ENCODE measurements at regions not wholly inside any gene's neighbourhood (a gene's known extent, or its start where the extent isn't known, plus 50 kb on each side); places are given as distances from the start of the nearest gene placed in this dataset.
"Not testable (repeated sequence)": the region's sequence is repeated elsewhere in the genome, so short reads cannot be mapped to it uniquely, and the experiment has no call there.

DNA sequence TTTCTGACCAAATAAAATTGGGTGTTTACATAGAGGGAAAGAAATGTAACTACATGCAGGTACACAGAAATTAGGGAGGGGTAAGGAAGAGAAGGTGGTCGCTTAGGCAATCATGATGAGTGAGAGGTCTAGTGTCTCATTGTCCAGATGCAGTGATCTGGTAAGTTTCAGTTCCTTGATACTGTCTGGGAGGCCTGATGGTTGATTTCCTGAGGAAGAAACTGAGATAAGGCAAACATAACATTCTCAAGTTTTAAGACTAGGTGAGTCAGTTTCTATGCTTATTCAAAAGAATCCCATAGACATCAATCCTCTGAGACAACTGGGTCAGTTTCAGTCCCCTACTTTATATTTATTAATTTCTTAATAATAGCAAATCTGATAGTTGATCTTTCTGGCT, 843.3 kb upstream of the CDH10 start:
- no peak overlapping the region for H3K27ac ChIP-seq
- in situ Hi-C loops (cut with MboI; ENCODE audit: low pct_unique_long_range_greater_than_20kb in 2 of 9, low sequenced_read_pairs in 9 of 9, unreplicated experiment in 9 of 9): no loop called here
- no peak for ATAC-seq (replicated peaks in 6 of 8)
- WGBS, 10 experiments: 0 to 100% (median 83%) methylated on average over 1 of the region's 1 CpG; no CpG with 5 or more reads in 3 of the 10 experiments
- H3K4me3 ChIP-seq: no peak overlapping the region
- no peaks in the 10 kb centered on the region for H3K4me1 ChIP-seq (replicated peaks in 1 of 2)

- H3K4me1 ChIP-seq (replicated peaks in 1 of 2): peaks cover 0 to 3% of the 10 kb centered on the region in 2 donors
- 32 to 100% (median 96%) methylated on average over 1 to 4 of the region's 4 CpGs for WGBS, 10 experiments
- ATAC-seq (replicated peaks in 6 of 8): no peak
- no peak overlapping the region for H3K4me3 ChIP-seq
- in situ Hi-C loops (cut with MboI; ENCODE audit: low pct_unique_long_range_greater_than_20kb in 2 of 9, low sequenced_read_pairs in 9 of 9, unreplicated experiment in 9 of 9): no loop called here
- H3K27ac ChIP-seq: no peak overlapping the region
These were observed 839.6 kb upstream of the CDH10 start for GRCh38 chr5:25484391-25484790.

DNA sequence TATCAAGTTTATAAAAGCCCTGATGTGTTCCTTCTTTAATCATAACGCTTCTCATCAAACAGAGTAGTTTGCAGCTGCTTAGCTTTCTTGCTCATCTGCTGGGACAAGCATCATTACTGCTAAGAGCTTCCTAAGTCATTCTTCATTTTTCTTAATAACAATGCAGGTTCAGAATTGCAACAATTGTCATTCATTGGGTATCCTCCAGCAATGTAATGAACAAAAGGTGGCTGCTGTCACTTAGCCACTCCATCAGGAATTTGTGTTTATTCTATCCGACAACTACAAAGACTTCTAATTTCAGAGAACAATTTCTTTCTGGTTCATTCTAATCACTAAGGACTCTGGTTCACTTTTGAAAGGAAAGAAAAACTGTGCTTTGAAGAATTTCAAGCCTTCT, 836.7 kb upstream of the CDH10 start:
- Histone ChIP-seq H3K4me1 (replicated peaks in 1 of 2) (peaks cover 0 to 3% of the 10 kb centered on the region in 2 donors), H3K27ac (no peak overlapping the region), H3K4me3 (no peak overlapping the region)
- WGBS, 10 experiments: 0 to 56% (median 11%) methylated on average over 1 to 2 of the region's 2 CpGs
- in situ Hi-C loops (cut with MboI; ENCODE audit: low pct_unique_long_range_greater_than_20kb in 2 of 9, low sequenced_read_pairs in 9 of 9, unreplicated experiment in 9 of 9): no loop called here
- ATAC-seq (replicated peaks in 6 of 8): peak in 5 of 8 experiments; percentile 43 to 80 (median 66)

GRCh38 chr5:25459082-25459481, 814.3 kb upstream of the CDH10 start:
- ATAC-seq (replicated peaks in 6 of 8): no peak
- H3K27ac ChIP-seq: no peak overlapping the region
- WGBS, 10 experiments: 55 to 100% (median 100%) methylated on average over 1 of the region's 1 CpG
- H3K4me1 ChIP-seq (replicated peaks in 1 of 2): no peaks in the 10 kb centered on the region
- H3K4me3 ChIP-seq: no peak overlapping the region
- in situ Hi-C loops (cut with MboI; ENCODE audit: low pct_unique_long_range_greater_than_20kb in 2 of 9, low sequenced_read_pairs in 9 of 9, unreplicated experiment in 9 of 9): no loop called here

- Histone ChIP-seq H3K4me1 (replicated peaks in 1 of 2) (no peaks in the 10 kb centered on the region), H3K4me3 (no peak overlapping the region), H3K27ac (no peak overlapping the region)
- WGBS, 10 experiments: 6 to 100% (median 86%) methylated on average over 1 to 2 of the region's 2 CpGs; no CpG with 5 or more reads in 1 of the 10 experiments
- in situ Hi-C loops (cut with MboI; ENCODE audit: low pct_unique_long_range_greater_than_20kb in 2 of 9, low sequenced_read_pairs in 9 of 9, unreplicated experiment in 9 of 9): no loop called here
- no peak for ATAC-seq (replicated peaks in 6 of 8)
These were observed 813.9 kb upstream of the CDH10 start for GRCh38 chr5:25458628-25459027.

GRCh38 chr5:25453500-25453899, 808.7 kb upstream of the CDH10 start:
- no peak for ATAC-seq (replicated peaks in 6 of 8)
- H3K4me3 ChIP-seq: no peak overlapping the region
- in situ Hi-C loops (cut with MboI; ENCODE audit: low pct_unique_long_range_greater_than_20kb in 2 of 9, low sequenced_read_pairs in 9 of 9, unreplicated experiment in 9 of 9): no loop called here
- H3K27ac ChIP-seq: no peak overlapping the region
- H3K4me1 ChIP-seq (replicated peaks in 1 of 2): peaks cover 0 to 3% of the 10 kb centered on the region in 2 donors

DNA sequence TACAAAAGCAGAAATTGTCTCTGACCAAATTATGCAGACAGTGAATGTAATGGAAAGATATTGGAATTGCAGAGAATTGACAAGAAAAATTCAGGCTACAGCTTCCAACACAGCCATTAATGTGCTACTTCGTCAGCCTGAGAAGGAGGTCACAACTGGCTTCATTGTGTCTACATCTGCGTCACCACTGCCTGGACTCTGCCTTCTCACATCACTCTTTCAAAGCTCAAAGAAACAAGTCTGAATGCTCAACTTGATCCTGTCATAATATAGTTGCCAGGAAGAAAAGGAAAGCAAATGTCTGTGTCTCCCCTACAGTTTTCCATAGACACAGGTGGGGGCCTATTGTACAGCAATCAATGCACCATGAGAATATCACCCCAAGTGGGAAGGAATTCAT, 806.5 kb upstream of the CDH10 start:
- H3K4me3 ChIP-seq: no peak overlapping the region
- no peak overlapping the region for H3K27ac ChIP-seq
- in situ Hi-C loops (cut with MboI; ENCODE audit: low pct_unique_long_range_greater_than_20kb in 2 of 9, low sequenced_read_pairs in 9 of 9, unreplicated experiment in 9 of 9): no loop called here
- peaks cover 6 to 10% of the 10 kb centered on the region in 2 donors for H3K4me1 ChIP-seq (replicated peaks in 1 of 2)
- WGBS, 10 experiments: 0 to 100% (median 50%) methylated on average over 1 to 2 of the region's 2 CpGs; no CpG with 5 or more reads in 2 of the 10 experiments
- peak in 1 of 8 experiments; percentile 59 for ATAC-seq (replicated peaks in 6 of 8)

GRCh38 chr5:25448646-25449045, 803.9 kb upstream of the CDH10 start:
- 59 to 86% (median 63%) methylated on average over 4 to 9 of the region's 10 CpGs; no CpG with 5 or more reads in 5 of the 10 experiments for WGBS, 10 experiments
- in situ Hi-C loops (cut with MboI; ENCODE audit: low pct_unique_long_range_greater_than_20kb in 2 of 9, low sequenced_read_pairs in 9 of 9, unreplicated experiment in 9 of 9): no loop called here
- peak overlapping the region in 1 of 2 donors; percentile 58 for H3K27ac ChIP-seq
- ATAC-seq (replicated peaks in 6 of 8): peak in 6 of 8 experiments; percentile 15 to 53 (median 28)
- peaks cover 6 to 16% of the 10 kb centered on the region in 2 donors for H3K4me1 ChIP-seq (replicated peaks in 1 of 2)
- H3K4me3 ChIP-seq: no peak overlapping the region

- Histone ChIP-seq H3K4me3 (no peak overlapping the region), H3K27ac (peak overlapping the region in 1 of 2 donors; percentile 58), H3K4me1 (replicated peaks in 1 of 2) (peaks cover 6 to 16% of the 10 kb centered on the region in 2 donors)
- 0 to 40% (median 13%) methylated on average over 1 to 6 of the region's 6 CpGs; no CpG with 5 or more reads in 2 of the 10 experiments for WGBS, 10 experiments
- in situ Hi-C loops (cut with MboI; ENCODE audit: low pct_unique_long_range_greater_than_20kb in 2 of 9, low sequenced_read_pairs in 9 of 9, unreplicated experiment in 9 of 9): no loop called here
- peak; percentile 39 to 94 (median 66) for ATAC-seq (replicated peaks in 6 of 8)
These were observed 803.4 kb upstream of the CDH10 start for GRCh38 chr5:25448190-25448621.

DNA sequence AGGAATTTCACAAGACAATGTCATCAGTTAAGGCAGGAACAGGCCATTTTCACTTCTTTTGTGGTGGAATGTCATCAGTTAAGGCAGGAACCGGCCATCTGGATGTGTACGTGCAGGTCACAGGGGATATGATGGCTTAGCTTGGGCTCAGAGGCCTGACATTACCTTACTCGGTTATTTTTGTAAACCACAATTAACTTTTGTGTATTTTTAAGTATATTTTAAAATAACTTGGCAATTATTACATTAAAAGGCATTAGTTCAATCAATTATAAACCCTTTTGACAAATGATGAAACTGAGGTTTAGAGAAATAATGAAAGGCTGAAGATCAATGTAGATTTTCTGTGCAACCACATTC, 801.3 kb upstream of the CDH10 start:
- H3K4me1 ChIP-seq (replicated peaks in 1 of 2): peaks cover 6 to 16% of the 10 kb centered on the region in 2 donors
- ATAC-seq (replicated peaks in 6 of 8); H3K4me3 ChIP-seq; in situ Hi-C loops (cut with MboI; ENCODE audit: low pct_unique_long_range_greater_than_20kb in 2 of 9, low sequenced_read_pairs in 9 of 9, unreplicated experiment in 9 of 9); H3K27ac ChIP-seq: not testable (repeated sequence)
- 0 to 60% (median 40%) methylated on average over 1 of the region's 3 CpGs; no CpG with 5 or more reads in 7 of the 10 experiments for WGBS, 10 experiments

- Histone ChIP-seq H3K4me1 (replicated peaks in 1 of 2) (peaks cover 6 to 16% of the 10 kb centered on the region in 2 donors), H3K4me3 (peak overlapping the region in 1 of 5 donors; percentile 14)
- WGBS, 10 experiments: 20 to 92% (median 45%) methylated on average over 2 to 9 of the region's 10 CpGs; no CpG with 5 or more reads in 1 of the 10 experiments
- in situ Hi-C loops (cut with MboI; ENCODE audit: low pct_unique_long_range_greater_than_20kb in 2 of 9, low sequenced_read_pairs in 9 of 9, unreplicated experiment in 9 of 9); H3K27ac ChIP-seq; ATAC-seq (replicated peaks in 6 of 8): not testable (repeated sequence)
These were observed 800.7 kb upstream of the CDH10 start for GRCh38 chr5:25445381-25446060.

DNA sequence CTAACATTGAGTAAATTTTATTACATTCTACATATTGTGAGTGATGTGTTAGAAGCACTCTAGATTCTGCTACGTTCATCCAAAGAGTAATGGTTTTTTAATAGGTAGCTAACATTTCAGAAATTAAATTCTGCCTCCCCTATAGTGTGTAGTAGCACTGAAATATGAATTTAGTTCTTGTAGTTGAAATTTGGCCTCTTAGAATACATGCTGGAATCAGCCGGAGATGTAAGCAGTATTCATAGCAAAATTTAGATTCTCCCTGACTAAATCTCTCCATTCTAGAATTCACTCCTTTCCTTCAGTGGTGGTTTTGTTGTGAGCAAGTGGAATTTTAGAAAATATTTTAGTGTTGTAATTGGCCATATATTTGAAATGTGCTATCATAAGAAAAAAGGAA, 799.9 kb upstream of the CDH10 start:
- Histone ChIP-seq H3K4me3 (no peak overlapping the region), H3K27ac (no peak overlapping the region), H3K4me1 (replicated peaks in 1 of 2) (peaks cover 6 to 16% of the 10 kb centered on the region in 2 donors)
- WGBS, 10 experiments: 0 to 73% (median 43%) methylated on average over 1 to 2 of the region's 2 CpGs
- ATAC-seq (replicated peaks in 6 of 8): no peak
- in situ Hi-C loops (cut with MboI; ENCODE audit: low pct_unique_long_range_greater_than_20kb in 2 of 9, low sequenced_read_pairs in 9 of 9, unreplicated experiment in 9 of 9): no loop called here

DNA sequence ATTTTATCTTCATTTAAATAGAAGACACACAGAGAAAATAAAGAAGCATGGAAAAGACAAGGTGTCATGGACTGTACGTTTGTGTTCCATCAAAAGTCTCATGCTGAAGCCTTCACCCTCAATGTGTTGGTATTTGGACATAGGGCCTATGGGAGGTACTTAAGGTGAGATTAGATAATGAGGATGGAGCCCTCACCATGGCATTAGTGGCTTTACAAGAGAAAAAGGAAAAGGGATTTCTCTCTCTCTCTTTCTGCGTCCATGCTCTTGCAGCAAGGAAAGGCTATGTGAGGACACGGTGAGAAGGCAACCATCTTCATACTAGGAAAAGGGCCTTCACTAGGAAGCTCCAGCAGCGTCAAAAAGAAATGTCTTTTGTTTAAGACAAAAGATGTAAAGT, 797.0 kb upstream of the CDH10 start:
- no peak overlapping the region for H3K27ac ChIP-seq
- WGBS, 10 experiments: 10 to 71% (median 34%) methylated on average over 2 to 4 of the region's 4 CpGs
- ATAC-seq (replicated peaks in 6 of 8): no peak
- peaks cover 0 to 6% of the 10 kb centered on the region in 2 donors for H3K4me1 ChIP-seq (replicated peaks in 1 of 2)
- in situ Hi-C loops (cut with MboI; ENCODE audit: low pct_unique_long_range_greater_than_20kb in 2 of 9, low sequenced_read_pairs in 9 of 9, unreplicated experiment in 9 of 9): no loop called here
- peak overlapping the region in 1 of 5 donors; percentile 8 for H3K4me3 ChIP-seq

DNA sequence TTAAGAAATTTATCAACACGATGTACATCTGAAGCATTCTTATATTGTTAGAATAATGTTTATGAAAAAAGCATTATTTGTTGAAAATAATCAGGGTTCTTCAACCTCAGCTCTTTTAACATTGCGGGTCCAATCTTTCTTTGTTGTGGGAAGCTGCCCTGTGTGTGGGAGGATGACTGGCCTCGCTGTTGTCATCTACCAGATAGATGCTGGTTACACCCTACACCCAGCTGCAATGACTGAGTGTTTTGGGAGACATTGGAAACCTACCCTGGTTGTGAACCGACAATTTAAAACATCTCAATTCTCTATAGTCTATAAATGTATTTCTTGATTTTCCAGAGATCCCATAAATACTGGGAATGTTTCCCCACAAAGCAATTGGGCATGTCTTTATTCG, 794.2 kb upstream of the CDH10 start:
- H3K27ac ChIP-seq: no peak overlapping the region
- in situ Hi-C loops (cut with MboI; ENCODE audit: low pct_unique_long_range_greater_than_20kb in 2 of 9, low sequenced_read_pairs in 9 of 9, unreplicated experiment in 9 of 9): no loop called here
- peak in 4 of 8 experiments; percentile 27 to 88 (median 51) for ATAC-seq (replicated peaks in 6 of 8)
- WGBS, 10 experiments: 4 to 77% (median 50%) methylated on average over 1 to 5 of the region's 5 CpGs; no CpG with 5 or more reads in 1 of the 10 experiments
- no peak overlapping the region for H3K4me3 ChIP-seq
- H3K4me1 ChIP-seq (replicated peaks in 1 of 2): no peaks in the 10 kb centered on the region

Data from motor neuron (in vitro differentiated cells).